ENCODE measurements at regions not wholly inside any gene's neighbourhood (a gene's known extent, or its start where the extent isn't known, plus 50 kb on each side); places are given as distances from the start of the nearest gene placed in this dataset.

DNA sequence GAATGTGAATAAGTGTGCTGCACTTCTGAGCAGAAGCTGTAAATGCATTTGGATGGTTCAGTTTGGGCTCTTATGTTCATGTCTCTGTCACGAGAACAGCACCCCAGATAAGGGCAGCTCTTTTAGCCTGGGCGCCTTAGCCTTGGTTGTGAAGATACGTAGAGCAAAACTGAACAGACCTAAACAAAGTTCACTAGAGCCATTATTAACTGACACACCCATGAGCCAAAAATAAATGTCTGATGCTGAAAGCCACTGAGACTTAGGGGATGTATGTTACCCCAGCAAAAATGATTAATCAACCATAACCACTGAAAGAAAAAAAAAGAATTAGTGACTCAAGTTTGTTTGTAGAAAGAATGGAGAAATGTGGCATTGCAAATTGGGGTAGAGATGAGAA is 343.4 kb downstream of the BCAT1 start:
- no peaks in the 10 kb centered on the region for H3K36me3 Mint-ChIP-seq (ENCODE audit: low read depth, unreplicated experiment)
- TF ChIP-seq, protein P1, sequence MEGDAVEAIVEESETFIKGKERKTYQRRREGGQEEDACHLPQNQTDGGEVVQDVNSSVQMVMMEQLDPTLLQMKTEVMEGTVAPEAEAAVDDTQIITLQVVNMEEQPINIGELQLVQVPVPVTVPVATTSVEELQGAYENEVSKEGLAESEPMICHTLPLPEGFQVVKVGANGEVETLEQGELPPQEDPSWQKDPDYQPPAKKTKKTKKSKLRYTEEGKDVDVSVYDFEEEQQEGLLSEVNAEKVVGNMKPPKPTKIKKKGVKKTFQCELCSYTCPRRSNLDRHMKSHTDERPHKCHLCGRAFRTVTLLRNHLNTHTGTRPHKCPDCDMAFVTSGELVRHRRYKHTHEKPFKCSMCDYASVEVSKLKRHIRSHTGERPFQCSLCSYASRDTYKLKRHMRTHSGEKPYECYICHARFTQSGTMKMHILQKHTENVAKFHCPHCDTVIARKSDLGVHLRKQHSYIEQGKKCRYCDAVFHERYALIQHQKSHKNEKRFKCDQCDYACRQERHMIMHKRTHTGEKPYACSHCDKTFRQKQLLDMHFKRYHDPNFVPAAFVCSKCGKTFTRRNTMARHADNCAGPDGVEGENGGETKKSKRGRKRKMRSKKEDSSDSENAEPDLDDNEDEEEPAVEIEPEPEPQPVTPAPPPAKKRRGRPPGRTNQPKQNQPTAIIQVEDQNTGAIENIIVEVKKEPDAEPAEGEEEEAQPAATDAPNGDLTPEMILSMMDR (IDR thresholded peaks at IDR 0.05; ENCODE audit: unreplicated experiment) = no peak
- no peak for DNase-seq (ENCODE audit: low spot score)
- no peak overlapping the region for H3K27ac Mint-ChIP-seq (ENCODE audit: unreplicated experiment)
- H3K9me3 Mint-ChIP-seq (ENCODE audit: unreplicated experiment) = no peaks in the 10 kb centered on the region
- no peaks in the 10 kb centered on the region for H3K4me1 Mint-ChIP-seq (ENCODE audit: unreplicated experiment)
- peaks cover 1% of the 10 kb centered on the region for H3K27me3 Mint-ChIP-seq (ENCODE audit: unreplicated experiment)
- no peak overlapping the region for H3K4me3 Mint-ChIP-seq (ENCODE audit: unreplicated experiment)

DNA sequence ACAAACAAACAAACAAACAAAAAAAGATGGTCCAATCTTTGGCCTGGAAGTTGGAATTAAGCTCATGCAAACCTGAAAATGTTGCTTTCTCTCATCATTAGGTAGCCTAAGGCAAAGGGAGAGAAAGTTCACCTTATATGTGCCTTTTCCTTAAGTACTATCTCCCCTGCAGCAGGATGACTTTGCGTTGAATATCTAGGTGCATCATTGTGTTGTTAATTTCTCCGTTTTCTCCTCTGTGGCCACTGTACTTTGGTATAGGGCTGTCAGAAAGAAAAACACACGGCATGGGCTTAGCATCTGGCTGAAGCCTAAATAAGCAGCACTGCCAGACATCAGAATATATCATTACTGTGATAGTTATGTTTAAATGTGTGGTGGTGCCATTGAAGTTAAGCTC is 345.5 kb downstream of the BCAT1 start:
- Mint-ChIP-seq H3K27ac (ENCODE audit: unreplicated experiment) (no peak overlapping the region), H3K27me3 (ENCODE audit: unreplicated experiment) (peaks cover 1% of the 10 kb centered on the region), H3K36me3 (ENCODE audit: low read depth, unreplicated experiment) (no peaks in the 10 kb centered on the region), H3K4me3 (ENCODE audit: unreplicated experiment) (no peak overlapping the region), H3K9me3 (ENCODE audit: unreplicated experiment) (no peaks in the 10 kb centered on the region), H3K4me1 (ENCODE audit: unreplicated experiment) (no peaks in the 10 kb centered on the region)
- DNase-seq (ENCODE audit: low spot score) = no peak
- TF ChIP-seq, protein P1 (IDR thresholded peaks at IDR 0.05; ENCODE audit: unreplicated experiment) = no peak

DNA sequence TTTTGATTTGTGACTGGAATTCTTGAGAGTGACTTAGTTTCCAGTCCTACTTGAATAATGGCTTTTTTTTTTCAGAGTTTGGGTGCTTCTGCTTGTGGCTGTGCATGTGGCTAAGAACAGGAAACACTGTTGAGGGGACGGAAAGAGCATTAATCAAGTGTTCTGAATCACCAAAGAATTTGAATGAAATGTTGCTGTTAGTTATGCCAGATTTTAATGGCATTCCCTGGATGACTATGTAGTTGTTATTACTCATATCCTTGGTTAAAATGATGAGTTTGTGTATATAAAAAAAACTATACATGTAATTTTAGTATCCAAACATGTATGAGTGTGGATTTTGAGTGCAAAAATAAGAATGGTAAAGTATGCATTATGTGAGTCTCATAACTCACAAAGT is 347.9 kb downstream of the BCAT1 start:
- TF ChIP-seq, protein P1 (IDR thresholded peaks at IDR 0.05; ENCODE audit: unreplicated experiment) = no peak
- Mint-ChIP-seq H3K27ac (ENCODE audit: unreplicated experiment) (no peak overlapping the region), H3K36me3 (ENCODE audit: low read depth, unreplicated experiment) (no peaks in the 10 kb centered on the region), H3K27me3 (ENCODE audit: unreplicated experiment) (no peaks in the 10 kb centered on the region), H3K4me1 (ENCODE audit: unreplicated experiment) (no peaks in the 10 kb centered on the region), H3K4me3 (ENCODE audit: unreplicated experiment) (no peak overlapping the region), H3K9me3 (ENCODE audit: unreplicated experiment) (no peaks in the 10 kb centered on the region)
- DNase-seq (ENCODE audit: low spot score) = no peak

DNA sequence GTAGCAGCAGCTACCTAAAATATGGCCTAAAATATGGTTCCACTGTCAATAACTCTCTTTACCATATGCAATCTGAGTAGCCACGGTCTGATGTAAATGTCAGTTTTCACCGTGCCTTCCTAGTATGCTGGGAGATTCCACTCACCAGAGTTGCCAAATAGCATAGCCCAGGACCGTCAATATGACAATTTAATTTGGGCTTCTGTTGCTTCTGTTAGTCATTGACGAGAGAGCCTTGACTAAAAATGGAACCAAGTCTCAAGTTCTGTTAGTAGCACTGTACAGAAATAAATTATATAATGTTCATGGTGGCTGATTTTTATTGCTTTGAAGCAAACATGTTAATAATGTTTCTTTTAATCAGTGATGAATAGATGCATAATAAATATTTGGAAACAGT is 348.4 kb downstream of the BCAT1 start:
- Mint-ChIP-seq H3K9me3 (ENCODE audit: unreplicated experiment) (no peaks in the 10 kb centered on the region), H3K36me3 (ENCODE audit: low read depth, unreplicated experiment) (no peaks in the 10 kb centered on the region), H3K4me1 (ENCODE audit: unreplicated experiment) (no peaks in the 10 kb centered on the region), H3K27me3 (ENCODE audit: unreplicated experiment) (no peaks in the 10 kb centered on the region), H3K27ac (ENCODE audit: unreplicated experiment) (no peak overlapping the region), H3K4me3 (ENCODE audit: unreplicated experiment) (no peak overlapping the region)
- DNase-seq (ENCODE audit: low spot score) = no peak
- TF ChIP-seq, protein P1 (IDR thresholded peaks at IDR 0.05; ENCODE audit: unreplicated experiment) = no peak

DNA sequence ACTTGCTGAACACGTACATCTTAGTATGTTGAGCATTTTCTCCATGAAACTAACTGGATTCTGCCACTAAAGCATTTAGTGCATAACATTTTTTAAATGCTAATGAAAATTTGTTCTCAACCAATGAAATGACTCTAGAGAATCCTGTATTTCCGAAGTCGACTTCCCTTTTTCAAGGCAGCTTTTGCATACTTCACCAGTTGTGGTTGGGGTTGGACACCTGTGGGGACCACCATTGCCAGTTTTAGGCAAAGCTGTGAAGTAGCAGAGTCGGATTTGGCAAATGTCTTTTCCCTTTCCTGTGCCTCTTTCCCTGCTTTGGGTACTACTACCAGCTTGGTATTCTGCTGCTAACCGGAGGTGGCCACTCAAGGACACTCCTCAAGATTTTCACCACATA is 349.2 kb downstream of the BCAT1 start:
- H3K4me1 Mint-ChIP-seq (ENCODE audit: unreplicated experiment) = no peaks in the 10 kb centered on the region
- H3K36me3 Mint-ChIP-seq (ENCODE audit: low read depth, unreplicated experiment) = no peaks in the 10 kb centered on the region
- TF ChIP-seq, protein P1 (IDR thresholded peaks at IDR 0.05; ENCODE audit: unreplicated experiment) = no peak
- H3K4me3 Mint-ChIP-seq (ENCODE audit: unreplicated experiment) = no peak overlapping the region
- no peaks in the 10 kb centered on the region for H3K27me3 Mint-ChIP-seq (ENCODE audit: unreplicated experiment)
- no peaks in the 10 kb centered on the region for H3K9me3 Mint-ChIP-seq (ENCODE audit: unreplicated experiment)
- DNase-seq (ENCODE audit: low spot score) = no peak
- H3K27ac Mint-ChIP-seq (ENCODE audit: unreplicated experiment) = no peak overlapping the region

All from endothelial cell (in vitro differentiated cells).